Ishikawa (cell line): ENCODE measurements at regions not wholly inside any gene's neighbourhood (a gene's known extent, or its start where the extent isn't known, plus 50 kb on each side); places are given as distances from the start of the nearest gene placed in this dataset.

Experiments used
- CEBPB ChIP-seq: IDR thresholded peaks from 2 replicates; pipeline ENCODE4 v1.6.1; 2012
- CREB1 ChIP-seq: IDR thresholded peaks from 2 replicates; pipeline ENCODE4 v1.6.1; 2012; ENCODE audit warnings: low read depth
- EGR1 ChIP-seq: IDR thresholded peaks from 2 replicates; pipeline ENCODE4 v1.6.1; 2012
- EP300 ChIP-seq: IDR thresholded peaks from 2 replicates; pipeline ENCODE4 v1.6.1; 2012; ENCODE audit warnings: borderline replicate concordance
- FOXM1 ChIP-seq: IDR thresholded peaks from 2 replicates; pipeline ENCODE4 v1.6.1; 2012; ENCODE audit warnings: low read depth, borderline replicate concordance
- NFIC ChIP-seq: IDR thresholded peaks from 2 replicates; pipeline ENCODE4 v1.6.1; 2012
- TAF1 ChIP-seq: IDR thresholded peaks from 2 replicates; pipeline ENCODE4 v1.6.1; 2012; ENCODE audit warnings: low read depth, mild to moderate bottlenecking
- TCF12 ChIP-seq: IDR thresholded peaks from 2 replicates; pipeline ENCODE4 v1.6.1; 2012; ENCODE audit warnings: low read depth
- TEAD4 ChIP-seq: IDR thresholded peaks from 2 replicates; pipeline ENCODE4 v1.6.1; 2012
- YY1 ChIP-seq: IDR thresholded peaks from 2 replicates; pipeline ENCODE4 v1.6.1; 2012; ENCODE audit warnings: low read depth
- ZBTB7A ChIP-seq: IDR thresholded peaks from 2 replicates; pipeline ENCODE4 v1.6.1; 2012; ENCODE audit warnings: low read depth
- TF ChIP-seq, protein P1 (sequence below): IDR thresholded peaks from 2 replicates; pipeline ENCODE4 v1.6.1; 2012; ENCODE audit warnings: low read depth, mild to moderate bottlenecking
- TF ChIP-seq, protein P2 (sequence below): IDR thresholded peaks from 2 replicates; pipeline ENCODE4 v1.6.1; 2012

DNA sequence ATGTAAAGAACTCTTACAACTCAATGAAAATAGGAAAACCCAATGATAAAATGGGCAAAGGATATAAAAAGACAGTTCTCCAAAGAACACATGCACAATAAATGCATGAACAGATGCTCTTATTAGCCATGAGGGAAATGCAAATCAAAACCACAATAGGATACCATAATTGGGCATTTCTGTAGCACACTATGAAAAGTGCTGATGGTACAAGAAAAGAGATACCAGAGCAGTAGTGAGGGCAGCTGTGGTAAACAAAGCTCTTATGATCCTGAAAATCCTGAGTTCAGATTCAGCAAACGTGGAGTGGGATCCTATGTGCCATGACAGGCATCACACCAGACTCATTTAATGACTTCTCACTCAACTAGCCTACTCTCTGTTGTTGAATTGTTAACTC, 96.7 kb upstream of the SLC25A13 start:
- TF ChIP-seq FOXM1 (no peak), CEBPB (no peak), EP300 (no peak), EGR1 (no peak), YY1 (no peak), CREB1 (no peak), TEAD4 (no peak), TAF1 (no peak), NFIC (no peak), ZBTB7A (no peak), TCF12 (no peak)
- TF ChIP-seq, protein P1, sequence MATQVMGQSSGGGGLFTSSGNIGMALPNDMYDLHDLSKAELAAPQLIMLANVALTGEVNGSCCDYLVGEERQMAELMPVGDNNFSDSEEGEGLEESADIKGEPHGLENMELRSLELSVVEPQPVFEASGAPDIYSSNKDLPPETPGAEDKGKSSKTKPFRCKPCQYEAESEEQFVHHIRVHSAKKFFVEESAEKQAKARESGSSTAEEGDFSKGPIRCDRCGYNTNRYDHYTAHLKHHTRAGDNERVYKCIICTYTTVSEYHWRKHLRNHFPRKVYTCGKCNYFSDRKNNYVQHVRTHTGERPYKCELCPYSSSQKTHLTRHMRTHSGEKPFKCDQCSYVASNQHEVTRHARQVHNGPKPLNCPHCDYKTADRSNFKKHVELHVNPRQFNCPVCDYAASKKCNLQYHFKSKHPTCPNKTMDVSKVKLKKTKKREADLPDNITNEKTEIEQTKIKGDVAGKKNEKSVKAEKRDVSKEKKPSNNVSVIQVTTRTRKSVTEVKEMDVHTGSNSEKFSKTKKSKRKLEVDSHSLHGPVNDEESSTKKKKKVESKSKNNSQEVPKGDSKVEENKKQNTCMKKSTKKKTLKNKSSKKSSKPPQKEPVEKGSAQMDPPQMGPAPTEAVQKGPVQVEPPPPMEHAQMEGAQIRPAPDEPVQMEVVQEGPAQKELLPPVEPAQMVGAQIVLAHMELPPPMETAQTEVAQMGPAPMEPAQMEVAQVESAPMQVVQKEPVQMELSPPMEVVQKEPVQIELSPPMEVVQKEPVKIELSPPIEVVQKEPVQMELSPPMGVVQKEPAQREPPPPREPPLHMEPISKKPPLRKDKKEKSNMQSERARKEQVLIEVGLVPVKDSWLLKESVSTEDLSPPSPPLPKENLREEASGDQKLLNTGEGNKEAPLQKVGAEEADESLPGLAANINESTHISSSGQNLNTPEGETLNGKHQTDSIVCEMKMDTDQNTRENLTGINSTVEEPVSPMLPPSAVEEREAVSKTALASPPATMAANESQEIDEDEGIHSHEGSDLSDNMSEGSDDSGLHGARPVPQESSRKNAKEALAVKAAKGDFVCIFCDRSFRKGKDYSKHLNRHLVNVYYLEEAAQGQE, result no peak
- TF ChIP-seq, protein P2, sequence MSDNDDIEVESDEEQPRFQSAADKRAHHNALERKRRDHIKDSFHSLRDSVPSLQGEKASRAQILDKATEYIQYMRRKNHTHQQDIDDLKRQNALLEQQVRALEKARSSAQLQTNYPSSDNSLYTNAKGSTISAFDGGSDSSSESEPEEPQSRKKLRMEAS, result no peak
